Testis (tissue), 2 donors: ENCODE measurements at regions not wholly inside any gene's neighbourhood (a gene's known extent, or its start where the extent isn't known, plus 50 kb on each side); places are given as distances from the start of the nearest gene placed in this dataset.

Experiments used
- POLR2A ChIP-seq: fragments of 450-650 bp; IDR thresholded peaks from one replicate; pipeline ENCODE4 v1.6.1; 2017; ENCODE audit warnings: antibody characterized with exemption, mild to moderate bottlenecking, moderate library complexity
- TF ChIP-seq, protein P1 (sequence below), 3 experiments: fragments of 450-650 bp in 2 of 3; fragments of 200-600 bp in 1 of 3; sonication (generic) in 1 of 3; IDR thresholded peaks; one replicate each; pipeline ENCODE4 v1.5.1; 2016 to 2019; ENCODE audit warnings: antibody characterized with exemption in 3 of 3, mild to moderate bottlenecking in 2 of 3, moderate library complexity in 1 of 3

DNA sequence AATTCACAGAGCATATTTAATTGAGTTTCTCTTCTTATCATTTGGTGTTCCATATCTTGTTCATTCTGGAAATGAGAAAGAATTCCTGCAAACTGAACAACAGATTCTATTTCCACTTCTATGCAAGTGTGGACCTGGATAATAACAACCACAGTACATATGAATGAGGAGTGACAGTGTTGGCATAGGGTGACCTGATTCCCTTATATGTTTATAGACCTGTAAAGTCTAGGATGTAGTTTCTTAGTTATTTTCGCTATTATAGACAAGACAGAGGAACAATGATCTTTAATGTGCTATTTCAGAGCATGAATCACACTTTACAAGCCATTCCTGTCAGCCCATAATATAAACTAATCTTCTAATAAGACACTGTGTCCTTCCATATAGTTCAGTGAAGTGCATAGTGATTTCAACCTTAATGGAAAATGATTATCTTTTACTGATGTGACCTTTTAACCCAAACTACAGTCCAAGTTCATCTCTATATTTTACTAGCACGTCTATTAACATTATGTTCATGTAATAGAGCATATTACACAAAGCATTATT, 88.2 kb upstream of the FAM174A start:
- no peak for TF ChIP-seq POLR2A
- TF ChIP-seq, protein P1, sequence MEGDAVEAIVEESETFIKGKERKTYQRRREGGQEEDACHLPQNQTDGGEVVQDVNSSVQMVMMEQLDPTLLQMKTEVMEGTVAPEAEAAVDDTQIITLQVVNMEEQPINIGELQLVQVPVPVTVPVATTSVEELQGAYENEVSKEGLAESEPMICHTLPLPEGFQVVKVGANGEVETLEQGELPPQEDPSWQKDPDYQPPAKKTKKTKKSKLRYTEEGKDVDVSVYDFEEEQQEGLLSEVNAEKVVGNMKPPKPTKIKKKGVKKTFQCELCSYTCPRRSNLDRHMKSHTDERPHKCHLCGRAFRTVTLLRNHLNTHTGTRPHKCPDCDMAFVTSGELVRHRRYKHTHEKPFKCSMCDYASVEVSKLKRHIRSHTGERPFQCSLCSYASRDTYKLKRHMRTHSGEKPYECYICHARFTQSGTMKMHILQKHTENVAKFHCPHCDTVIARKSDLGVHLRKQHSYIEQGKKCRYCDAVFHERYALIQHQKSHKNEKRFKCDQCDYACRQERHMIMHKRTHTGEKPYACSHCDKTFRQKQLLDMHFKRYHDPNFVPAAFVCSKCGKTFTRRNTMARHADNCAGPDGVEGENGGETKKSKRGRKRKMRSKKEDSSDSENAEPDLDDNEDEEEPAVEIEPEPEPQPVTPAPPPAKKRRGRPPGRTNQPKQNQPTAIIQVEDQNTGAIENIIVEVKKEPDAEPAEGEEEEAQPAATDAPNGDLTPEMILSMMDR (IDR thresholded peaks at IDR 0.05): no peak
